ENCODE measurements at regions not wholly inside any gene's neighbourhood (a gene's known extent, or its start where the extent isn't known, plus 50 kb on each side); places are given as distances from the start of the nearest gene placed in this dataset.

DNA sequence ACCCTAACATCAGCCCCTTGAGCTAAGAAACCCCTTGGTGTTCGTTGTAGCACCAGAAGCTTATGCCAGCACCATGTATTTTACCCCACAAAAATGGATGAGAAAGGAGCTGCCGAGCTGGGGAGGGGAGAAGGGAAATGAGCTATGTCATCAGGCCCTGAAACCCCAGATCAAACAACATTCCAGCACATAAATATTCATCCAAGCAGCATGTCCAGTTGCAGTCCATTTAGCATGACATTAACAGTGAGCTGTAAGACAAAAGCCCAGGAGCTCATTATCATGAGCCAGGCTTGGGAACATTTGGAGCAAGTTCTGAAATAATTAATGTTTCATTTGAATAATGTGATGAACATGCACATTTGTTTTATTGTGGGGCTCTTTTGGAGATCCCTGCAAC is 630.1 kb upstream of the TMEM132C start:
- peaks cover 49% of the 10 kb centered on the region for H3K9me3 Mint-ChIP-seq
- H3K4me1 Mint-ChIP-seq: peaks cover 11% of the 10 kb centered on the region; the same call in 1 of the 2 replicates
- CTCF ChIA-PET: interaction anchor here (0.9 kb wide), 1 partner anchor 41 kb away, joined by 3 read pairs; no protein-coding TSS in a partner anchor
- 0 out of 2 replicates have a peak, but pooled peaks cover 3% of the 10 kb centered on the region for H3K36me3 Mint-ChIP-seq
- POLR2A ChIA-PET: no interaction called here
- TF ChIP-seq FOXK1 (CRISPR knock-in tag; IDR thresholded peaks at IDR 0.05): no peak
- no peak for TF ChIP-seq TCF7 (CRISPR knock-in tag; IDR thresholded peaks at IDR 0.05; ENCODE audit: low read depth)
- TF ChIP-seq RELA (CRISPR knock-in tag; IDR thresholded peaks at IDR 0.05; ENCODE audit: borderline replicate concordance): no peak
- TF ChIP-seq, protein P1, sequence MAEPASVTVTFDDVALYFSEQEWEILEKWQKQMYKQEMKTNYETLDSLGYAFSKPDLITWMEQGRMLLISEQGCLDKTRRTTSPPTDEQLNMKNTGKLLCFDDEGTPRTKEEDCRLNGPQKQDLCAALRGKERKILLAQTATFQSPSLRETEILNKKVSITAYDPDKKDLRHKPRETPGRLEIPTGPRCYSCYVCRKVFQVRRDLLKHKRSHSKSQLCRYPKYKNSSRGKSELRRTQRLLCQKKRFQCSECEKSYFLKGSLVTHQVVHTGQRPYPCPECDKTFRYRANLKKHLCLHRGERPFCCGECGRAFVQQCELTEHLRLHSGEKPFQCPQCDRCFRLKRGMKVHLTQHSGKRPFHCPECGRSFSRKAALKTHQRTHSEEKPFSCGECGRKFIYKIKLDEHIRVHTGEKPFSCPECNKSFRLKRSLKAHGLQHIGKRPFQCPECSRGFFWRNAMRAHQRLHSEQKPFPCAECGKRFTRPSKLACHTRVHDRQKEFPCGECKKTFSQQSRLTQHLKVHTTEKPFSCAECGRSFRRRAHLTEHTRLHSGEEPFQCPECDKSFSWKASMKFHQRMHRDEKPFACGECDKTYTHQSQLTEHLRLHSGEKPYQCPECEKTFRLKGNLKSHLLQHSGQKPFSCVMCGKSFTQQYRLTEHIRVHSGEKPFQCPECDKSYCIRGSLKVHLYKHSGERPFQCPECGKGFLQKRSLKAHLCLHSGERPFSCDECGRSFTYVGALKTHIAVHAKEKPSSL (CRISPR knock-in tag; conservative IDR thresholded peaks at IDR 0.05): no peak
- TF ChIP-seq OVOL2 (CRISPR knock-in tag; IDR thresholded peaks at IDR 0.05; ENCODE audit: borderline replicate concordance): no peak
- no peak for TF ChIP-seq FOXP1 (CRISPR knock-in tag; IDR thresholded peaks at IDR 0.05; ENCODE audit: borderline replicate concordance)
- no peak for TF ChIP-seq TEAD1 (CRISPR knock-in tag; IDR thresholded peaks at IDR 0.05)
- TF ChIP-seq, protein P2, sequence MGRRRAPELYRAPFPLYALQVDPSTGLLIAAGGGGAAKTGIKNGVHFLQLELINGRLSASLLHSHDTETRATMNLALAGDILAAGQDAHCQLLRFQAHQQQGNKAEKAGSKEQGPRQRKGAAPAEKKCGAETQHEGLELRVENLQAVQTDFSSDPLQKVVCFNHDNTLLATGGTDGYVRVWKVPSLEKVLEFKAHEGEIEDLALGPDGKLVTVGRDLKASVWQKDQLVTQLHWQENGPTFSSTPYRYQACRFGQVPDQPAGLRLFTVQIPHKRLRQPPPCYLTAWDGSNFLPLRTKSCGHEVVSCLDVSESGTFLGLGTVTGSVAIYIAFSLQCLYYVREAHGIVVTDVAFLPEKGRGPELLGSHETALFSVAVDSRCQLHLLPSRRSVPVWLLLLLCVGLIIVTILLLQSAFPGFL (CRISPR knock-in tag; IDR thresholded peaks at IDR 0.05; ENCODE audit: borderline replicate concordance): no peak
- TF ChIP-seq, protein P3, sequence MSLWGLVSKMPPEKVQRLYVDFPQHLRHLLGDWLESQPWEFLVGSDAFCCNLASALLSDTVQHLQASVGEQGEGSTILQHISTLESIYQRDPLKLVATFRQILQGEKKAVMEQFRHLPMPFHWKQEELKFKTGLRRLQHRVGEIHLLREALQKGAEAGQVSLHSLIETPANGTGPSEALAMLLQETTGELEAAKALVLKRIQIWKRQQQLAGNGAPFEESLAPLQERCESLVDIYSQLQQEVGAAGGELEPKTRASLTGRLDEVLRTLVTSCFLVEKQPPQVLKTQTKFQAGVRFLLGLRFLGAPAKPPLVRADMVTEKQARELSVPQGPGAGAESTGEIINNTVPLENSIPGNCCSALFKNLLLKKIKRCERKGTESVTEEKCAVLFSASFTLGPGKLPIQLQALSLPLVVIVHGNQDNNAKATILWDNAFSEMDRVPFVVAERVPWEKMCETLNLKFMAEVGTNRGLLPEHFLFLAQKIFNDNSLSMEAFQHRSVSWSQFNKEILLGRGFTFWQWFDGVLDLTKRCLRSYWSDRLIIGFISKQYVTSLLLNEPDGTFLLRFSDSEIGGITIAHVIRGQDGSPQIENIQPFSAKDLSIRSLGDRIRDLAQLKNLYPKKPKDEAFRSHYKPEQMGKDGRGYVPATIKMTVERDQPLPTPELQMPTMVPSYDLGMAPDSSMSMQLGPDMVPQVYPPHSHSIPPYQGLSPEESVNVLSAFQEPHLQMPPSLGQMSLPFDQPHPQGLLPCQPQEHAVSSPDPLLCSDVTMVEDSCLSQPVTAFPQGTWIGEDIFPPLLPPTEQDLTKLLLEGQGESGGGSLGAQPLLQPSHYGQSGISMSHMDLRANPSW (CRISPR knock-in tag; conservative IDR thresholded peaks at IDR 0.05; ENCODE audit: low read depth): no peak
- no peak for TF ChIP-seq CREB1 (CRISPR knock-in tag; IDR thresholded peaks at IDR 0.05)
- TF ChIP-seq, protein P4, sequence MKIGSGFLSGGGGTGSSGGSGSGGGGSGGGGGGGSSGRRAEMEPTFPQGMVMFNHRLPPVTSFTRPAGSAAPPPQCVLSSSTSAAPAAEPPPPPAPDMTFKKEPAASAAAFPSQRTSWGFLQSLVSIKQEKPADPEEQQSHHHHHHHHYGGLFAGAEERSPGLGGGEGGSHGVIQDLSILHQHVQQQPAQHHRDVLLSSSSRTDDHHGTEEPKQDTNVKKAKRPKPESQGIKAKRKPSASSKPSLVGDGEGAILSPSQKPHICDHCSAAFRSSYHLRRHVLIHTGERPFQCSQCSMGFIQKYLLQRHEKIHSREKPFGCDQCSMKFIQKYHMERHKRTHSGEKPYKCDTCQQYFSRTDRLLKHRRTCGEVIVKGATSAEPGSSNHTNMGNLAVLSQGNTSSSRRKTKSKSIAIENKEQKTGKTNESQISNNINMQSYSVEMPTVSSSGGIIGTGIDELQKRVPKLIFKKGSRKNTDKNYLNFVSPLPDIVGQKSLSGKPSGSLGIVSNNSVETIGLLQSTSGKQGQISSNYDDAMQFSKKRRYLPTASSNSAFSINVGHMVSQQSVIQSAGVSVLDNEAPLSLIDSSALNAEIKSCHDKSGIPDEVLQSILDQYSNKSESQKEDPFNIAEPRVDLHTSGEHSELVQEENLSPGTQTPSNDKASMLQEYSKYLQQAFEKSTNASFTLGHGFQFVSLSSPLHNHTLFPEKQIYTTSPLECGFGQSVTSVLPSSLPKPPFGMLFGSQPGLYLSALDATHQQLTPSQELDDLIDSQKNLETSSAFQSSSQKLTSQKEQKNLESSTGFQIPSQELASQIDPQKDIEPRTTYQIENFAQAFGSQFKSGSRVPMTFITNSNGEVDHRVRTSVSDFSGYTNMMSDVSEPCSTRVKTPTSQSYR (CRISPR knock-in tag; IDR thresholded peaks at IDR 0.05): no peak
- no peak for TF ChIP-seq ZNF138 (CRISPR knock-in tag; conservative IDR thresholded peaks at IDR 0.05)
- TF ChIP-seq, protein P5, sequence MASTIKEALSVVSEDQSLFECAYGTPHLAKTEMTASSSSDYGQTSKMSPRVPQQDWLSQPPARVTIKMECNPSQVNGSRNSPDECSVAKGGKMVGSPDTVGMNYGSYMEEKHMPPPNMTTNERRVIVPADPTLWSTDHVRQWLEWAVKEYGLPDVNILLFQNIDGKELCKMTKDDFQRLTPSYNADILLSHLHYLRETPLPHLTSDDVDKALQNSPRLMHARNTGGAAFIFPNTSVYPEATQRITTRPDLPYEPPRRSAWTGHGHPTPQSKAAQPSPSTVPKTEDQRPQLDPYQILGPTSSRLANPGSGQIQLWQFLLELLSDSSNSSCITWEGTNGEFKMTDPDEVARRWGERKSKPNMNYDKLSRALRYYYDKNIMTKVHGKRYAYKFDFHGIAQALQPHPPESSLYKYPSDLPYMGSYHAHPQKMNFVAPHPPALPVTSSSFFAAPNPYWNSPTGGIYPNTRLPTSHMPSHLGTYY (CRISPR knock-in tag; IDR thresholded peaks at IDR 0.05): no peak
- TF ChIP-seq, protein P6, sequence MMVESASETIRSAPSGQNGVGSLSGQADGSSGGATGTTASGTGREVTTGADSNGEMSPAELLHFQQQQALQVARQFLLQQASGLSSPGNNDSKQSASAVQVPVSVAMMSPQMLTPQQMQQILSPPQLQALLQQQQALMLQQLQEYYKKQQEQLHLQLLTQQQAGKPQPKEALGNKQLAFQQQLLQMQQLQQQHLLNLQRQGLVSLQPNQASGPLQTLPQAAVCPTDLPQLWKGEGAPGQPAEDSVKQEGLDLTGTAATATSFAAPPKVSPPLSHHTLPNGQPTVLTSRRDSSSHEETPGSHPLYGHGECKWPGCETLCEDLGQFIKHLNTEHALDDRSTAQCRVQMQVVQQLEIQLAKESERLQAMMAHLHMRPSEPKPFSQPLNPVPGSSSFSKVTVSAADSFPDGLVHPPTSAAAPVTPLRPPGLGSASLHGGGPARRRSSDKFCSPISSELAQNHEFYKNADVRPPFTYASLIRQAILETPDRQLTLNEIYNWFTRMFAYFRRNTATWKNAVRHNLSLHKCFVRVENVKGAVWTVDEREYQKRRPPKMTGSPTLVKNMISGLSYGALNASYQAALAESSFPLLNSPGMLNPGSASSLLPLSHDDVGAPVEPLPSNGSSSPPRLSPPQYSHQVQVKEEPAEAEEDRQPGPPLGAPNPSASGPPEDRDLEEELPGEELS (CRISPR knock-in tag; IDR thresholded peaks at IDR 0.05): no peak
- TF ChIP-seq, protein P7, sequence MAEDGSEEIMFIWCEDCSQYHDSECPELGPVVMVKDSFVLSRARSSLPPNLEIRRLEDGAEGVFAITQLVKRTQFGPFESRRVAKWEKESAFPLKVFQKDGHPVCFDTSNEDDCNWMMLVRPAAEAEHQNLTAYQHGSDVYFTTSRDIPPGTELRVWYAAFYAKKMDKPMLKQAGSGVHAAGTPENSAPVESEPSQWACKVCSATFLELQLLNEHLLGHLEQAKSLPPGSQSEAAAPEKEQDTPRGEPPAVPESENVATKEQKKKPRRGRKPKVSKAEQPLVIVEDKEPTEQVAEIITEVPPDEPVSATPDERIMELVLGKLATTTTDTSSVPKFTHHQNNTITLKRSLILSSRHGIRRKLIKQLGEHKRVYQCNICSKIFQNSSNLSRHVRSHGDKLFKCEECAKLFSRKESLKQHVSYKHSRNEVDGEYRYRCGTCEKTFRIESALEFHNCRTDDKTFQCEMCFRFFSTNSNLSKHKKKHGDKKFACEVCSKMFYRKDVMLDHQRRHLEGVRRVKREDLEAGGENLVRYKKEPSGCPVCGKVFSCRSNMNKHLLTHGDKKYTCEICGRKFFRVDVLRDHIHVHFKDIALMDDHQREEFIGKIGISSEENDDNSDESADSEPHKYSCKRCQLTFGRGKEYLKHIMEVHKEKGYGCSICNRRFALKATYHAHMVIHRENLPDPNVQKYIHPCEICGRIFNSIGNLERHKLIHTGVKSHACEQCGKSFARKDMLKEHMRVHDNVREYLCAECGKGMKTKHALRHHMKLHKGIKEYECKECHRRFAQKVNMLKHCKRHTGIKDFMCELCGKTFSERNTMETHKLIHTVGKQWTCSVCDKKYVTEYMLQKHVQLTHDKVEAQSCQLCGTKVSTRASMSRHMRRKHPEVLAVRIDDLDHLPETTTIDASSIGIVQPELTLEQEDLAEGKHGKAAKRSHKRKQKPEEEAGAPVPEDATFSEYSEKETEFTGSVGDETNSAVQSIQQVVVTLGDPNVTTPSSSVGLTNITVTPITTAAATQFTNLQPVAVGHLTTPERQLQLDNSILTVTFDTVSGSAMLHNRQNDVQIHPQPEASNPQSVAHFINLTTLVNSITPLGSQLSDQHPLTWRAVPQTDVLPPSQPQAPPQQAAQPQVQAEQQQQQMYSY (CRISPR knock-in tag; IDR thresholded peaks at IDR 0.05): no peak
- no peak for TF ChIP-seq GRHL2 (CRISPR knock-in tag; IDR thresholded peaks at IDR 0.05; ENCODE audit: insufficient replicate concordance, severe bottlenecking)
- TF ChIP-seq SMAD4 (CRISPR knock-in tag; IDR thresholded peaks at IDR 0.05): no peak
- TF ChIP-seq NFE2L1 (CRISPR knock-in tag; IDR thresholded peaks at IDR 0.05): no peak
- H3K27ac Mint-ChIP-seq: no peak overlapping the region
- H3K4me3 Mint-ChIP-seq: no peak overlapping the region
- DNase-seq (ENCODE audit: low spot score) (no peak), ATAC-seq (no peak)
- no peaks in the 10 kb centered on the region; the same call in 1 of the 2 replicates for H3K27me3 Mint-ChIP-seq (ENCODE audit: low read depth)
